K562 (cell line): ENCODE measurements at regions not wholly inside any gene's neighbourhood (a gene's known extent, or its start where the extent isn't known, plus 50 kb on each side); places are given as distances from the start of the nearest gene placed in this dataset.

Experiments used
- ATAC-seq: fragments of 200-7000 bp; cut with Tn5 transposase; 3 replicates; pipeline ENCODE4 v1.9.1; 2020; ENCODE audit warnings: moderate library complexity
- BruUV-seq: library from RNA; stranded (reverse); fragments of 400-500 nt; replicated peaks from 2 replicates; lab custom pipeline; 2021; lab: Mats Ljungman, UMichigan
- CTCF ChIA-PET: fragments of 300-600 bp; formaldehyde crosslinking; extraction: SDS; loops from one replicate; lab custom pipeline; 2021; ENCODE audit warnings: low intra/inter-chr PET ratio; lab: Yijun Ruan, JAX
- POLR2A ChIA-PET: fragments of 300-600, 350-650 bp; sonication (Branson Sonifier 250); formaldehyde crosslinking; extraction: SDS; loops from one replicate; lab custom pipeline; 2021; ENCODE audit warnings: antibody characterized with exemption, inconsistent platforms; lab: Yijun Ruan, JAX
- DNase-seq, 4 experiments: peaks; one replicate each; pipeline versions ENCODE4 v3.0.0 to v3.0.0-alpha.2; 2011 to 2018; ENCODE audit warnings: low spot score in 3 of 4, mixed read lengths in 3 of 4; ENCODE audit errors: extremely low read depth in 1 of 4
- FAIRE-seq: peaks from 2 replicates; lab custom pipeline; 2011; peaks lifted over from hg19 to GRCh38; lab: Jason Lieb, UNC
- H2AFZ ChIP-seq: 2 replicates; pipeline ENCODE4 v1.6.0; 2011; ENCODE audit warnings: low read depth, low read length, control low read depth, inconsistent platforms
- H3K27ac ChIP-seq: fragments of 200-600 bp; 3 replicates; pipeline ENCODE4 v1.8.0; 2011; ENCODE audit warnings: low read depth, mild to moderate bottlenecking, control low read depth, inconsistent platforms, low read length, moderate library complexity, mixed read lengths; ENCODE audit errors: extremely low read depth
- H3K27me3 ChIP-seq, 2 experiments: fragments of 300-600 bp in 1 of 2; 2 replicates in 1 of 2; 3 replicates in 1 of 2; pipeline versions ENCODE4 v1.6.0 to v1.8.0; 2011; ENCODE audit warnings: inconsistent platforms in 2 of 2, low read length in 2 of 2, mild to moderate bottlenecking in 1 of 2, mixed read lengths in 1 of 2, moderate library complexity in 1 of 2; ENCODE audit not compliant: control insufficient read depth in 2 of 2, insufficient read depth in 2 of 2
- H3K36me3 ChIP-seq: fragments of 300-600 bp; 3 replicates; pipeline ENCODE4 v1.8.0; 2011; ENCODE audit warnings: mild to moderate bottlenecking, low read length, inconsistent platforms; ENCODE audit not compliant: control insufficient read depth, insufficient read depth
- H3K4me1 ChIP-seq, 2 experiments: fragments of 200-600 bp in 1 of 2; replicated peaks in 1 of 2; 2 replicates in 1 of 2; 3 replicates in 1 of 2; pipeline versions ENCODE4 v1.5.1 to v1.8.0; 2011; ENCODE audit warnings: inconsistent platforms in 2 of 2, low read length in 2 of 2, mild to moderate bottlenecking in 1 of 2, mixed read lengths in 1 of 2, moderate library complexity in 1 of 2; ENCODE audit not compliant: control insufficient read depth in 2 of 2, insufficient read depth in 2 of 2
- H3K4me2 ChIP-seq: 2 replicates; pipeline ENCODE4 v1.6.1; 2011; ENCODE audit warnings: low read length, control low read depth, inconsistent platforms, mixed read lengths; ENCODE audit not compliant: insufficient read depth
- H3K4me3 ChIP-seq: fragments of 200-600 bp; sonication (generic), shearing (Covaris generic); 2 replicates; pipeline ENCODE4 v1.5.1; 2016; ENCODE audit warnings: control low read depth, inconsistent platforms
- H3K79me2 ChIP-seq: fragments of 200-600 bp; 3 replicates; pipeline ENCODE4 v1.8.0; 2011; ENCODE audit warnings: low read length, inconsistent platforms; ENCODE audit not compliant: control insufficient read depth, insufficient read depth
- H3K9ac ChIP-seq, 2 experiments: 2 replicates each; pipeline versions ENCODE4 v1.6.0 to v1.6.1; 2011; ENCODE audit warnings: low read depth in 2 of 2, low read length in 2 of 2, control low read depth in 1 of 2, inconsistent platforms in 1 of 2, mild to moderate bottlenecking in 1 of 2, mixed read lengths in 1 of 2; ENCODE audit not compliant: insufficient read depth in 1 of 2
- H3K9me1 ChIP-seq: one replicate; pipeline ENCODE4 v1.6.0; 2011; ENCODE audit warnings: inconsistent platforms, mild to moderate bottlenecking, low read length, moderate library complexity; ENCODE audit not compliant: control insufficient read depth, insufficient read depth
- H3K9me3 ChIP-seq: replicated peaks from 2 replicates; pipeline ENCODE4 v1.5.1; 2011; ENCODE audit warnings: low read depth, low read length, inconsistent platforms; ENCODE audit not compliant: control insufficient read depth, insufficient read depth
- H4K20me1 ChIP-seq: replicated peaks from 2 replicates; pipeline ENCODE4 v1.6.1; 2011; ENCODE audit warnings: low read length, inconsistent platforms, mixed read lengths; ENCODE audit not compliant: control insufficient read depth, insufficient read depth
- EP300 ChIP-seq: IDR thresholded peaks from 2 replicates; pipeline ENCODE4 v1.6.1; 2012; ENCODE audit warnings: low read length, improper control_type of control experiment
- HCFC1 ChIP-seq: IDR thresholded peaks from 2 replicates; pipeline ENCODE4 v1.6.1; 2012; ENCODE audit warnings: low read depth, low read length, improper control_type of control experiment
- POU5F1 ChIP-seq: fragments of 150-350 bp; IDR thresholded peaks from 2 replicates; pipeline ENCODE4 v1.6.1; 2014; ENCODE audit warnings: borderline replicate concordance, low read length, low read depth, mild to moderate bottlenecking; ENCODE audit not compliant: partially characterized antibody
- SPI1 ChIP-seq: IDR thresholded peaks from 2 replicates; pipeline ENCODE4 v1.6.1; 2011; ENCODE audit warnings: low read depth, low read length, control low read depth, borderline replicate concordance
- WGBS: fragments of 100-300 bp; shearing (Covaris generic); methylation state at CpG from one replicate; pipeline ENCODE4 v1.1.6; 2016; ENCODE audit warnings: low coverage, mixed read lengths; ENCODE audit not compliant: insufficient coverage; ENCODE audit errors: missing lambda C conversion rate; 5-methylcytosine and 5-hydroxymethylcytosine counted together
- in situ Hi-C: fragments of 300-500 bp; cut with MboI; formaldehyde crosslinking; loops from 4 replicates; pipeline ENCODE4 v1.15.0; 2018; ENCODE audit warnings: inconsistent platforms, mixed read lengths
- intact Hi-C: fragments of 100-400 bp; cut with micrococcal nuclease; formaldehyde crosslinking; loops from 2 replicates; pipeline ENCODE4 v1.14.2; 2022
- TF ChIP-seq, protein P1 (sequence below): sonication (generic); formaldehyde crosslinking; IDR thresholded peaks from 2 replicates; pipeline ENCODE4 v1.8.0; 2023; ENCODE audit warnings: mild to moderate bottlenecking, missing genetic modification reagents
- TF ChIP-seq, protein P2 (sequence below): fragments of 450-650 bp; formaldehyde crosslinking; IDR thresholded peaks from 2 replicates; pipeline ENCODE4 v1.4.0; 2020; ENCODE audit warnings: mild to moderate bottlenecking, mixed read lengths
- TF ChIP-seq, protein P3 (sequence below): fragments of 250-450 bp; sonication (Bioruptor Pico); IDR thresholded peaks from 2 replicates; pipeline ENCODE4 v1.8.0; 2021; ENCODE audit warnings: moderate library complexity, mild to moderate bottlenecking, inconsistent platforms

DNA sequence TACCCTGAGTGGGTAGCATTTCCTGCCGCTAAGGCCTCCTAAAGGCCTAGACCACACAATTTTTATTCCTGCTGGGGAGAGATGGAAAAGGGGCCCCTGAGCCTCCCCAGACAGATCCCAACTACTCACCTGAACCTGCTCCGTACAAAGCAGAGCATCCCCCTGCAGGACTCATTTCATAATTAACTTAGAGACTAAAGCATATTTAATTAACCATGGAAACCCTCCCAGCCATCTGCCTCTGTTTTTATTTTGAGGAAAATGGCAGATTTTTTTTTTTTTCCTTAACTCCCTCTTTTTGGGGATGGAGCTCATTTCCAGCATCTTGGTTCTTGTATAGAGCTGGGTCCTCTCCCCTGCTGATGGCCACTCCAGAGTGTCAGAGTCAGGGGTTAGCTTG, 96.5 kb upstream of the CRHR1 start:
- intact Hi-C loops = no loop called here
- Histone ChIP-seq H3K4me3 (no peak overlapping the region), H3K4me1 (peaks cover 3 to 16% of the 10 kb centered on the region in 2 experiments; a peak in 4 of 5 replicates), H3K4me2 (no peak overlapping the region), H3K36me3 (no peaks in the 10 kb centered on the region), H3K9me3 (no peaks in the 10 kb centered on the region), H3K27ac (no peak overlapping the region), H2AFZ (no peak overlapping the region), H3K9ac (no peak overlapping the region), H4K20me1 (no peaks in the 10 kb centered on the region), H3K9me1 (no peaks in the 10 kb centered on the region), H3K27me3 (peaks cover 11 to 24% of the 10 kb centered on the region in 2 experiments; a peak in 4 of 5 replicates), H3K79me2 (no peaks in the 10 kb centered on the region)
- 41% methylated on average over 2 of the region's 2 CpGs for WGBS
- ChIA-PET POLR2A (interaction anchor here (0.8 kb wide), 1 partner anchor 20 kb away, joined by 3 read pairs; no protein-coding TSS in a partner anchor), CTCF (no interaction called here)
- BruUV-seq = no TSS peak
- no peak for DNase-seq
- in situ Hi-C loops = no loop called here
- ATAC-seq = no peak
- no peak for TF ChIP-seq POU5F1
- TF ChIP-seq, protein P1, sequence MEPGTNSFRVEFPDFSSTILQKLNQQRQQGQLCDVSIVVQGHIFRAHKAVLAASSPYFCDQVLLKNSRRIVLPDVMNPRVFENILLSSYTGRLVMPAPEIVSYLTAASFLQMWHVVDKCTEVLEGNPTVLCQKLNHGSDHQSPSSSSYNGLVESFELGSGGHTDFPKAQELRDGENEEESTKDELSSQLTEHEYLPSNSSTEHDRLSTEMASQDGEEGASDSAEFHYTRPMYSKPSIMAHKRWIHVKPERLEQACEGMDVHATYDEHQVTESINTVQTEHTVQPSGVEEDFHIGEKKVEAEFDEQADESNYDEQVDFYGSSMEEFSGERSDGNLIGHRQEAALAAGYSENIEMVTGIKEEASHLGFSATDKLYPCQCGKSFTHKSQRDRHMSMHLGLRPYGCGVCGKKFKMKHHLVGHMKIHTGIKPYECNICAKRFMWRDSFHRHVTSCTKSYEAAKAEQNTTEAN (CRISPR knock-in tag) = no peak
- FAIRE-seq = no peak

DNA sequence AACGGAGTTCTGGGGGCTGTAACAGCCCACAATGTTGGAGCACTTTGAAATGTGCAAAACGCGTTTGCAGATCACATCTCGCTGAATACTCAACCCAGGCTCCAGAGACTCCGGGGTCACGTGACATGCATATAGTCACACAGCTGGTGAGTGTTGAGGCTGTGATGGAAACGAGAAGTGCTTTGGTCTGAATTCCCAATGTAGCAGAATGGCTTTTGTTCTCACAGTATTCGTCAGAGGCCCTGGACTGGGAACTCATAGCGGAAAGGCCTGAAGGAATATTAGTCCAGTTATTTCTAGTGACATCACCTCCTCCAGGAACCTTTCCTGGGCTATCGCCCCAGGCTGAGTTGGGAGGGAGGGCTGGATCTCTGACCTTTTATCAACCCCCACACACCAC, 95.8 kb upstream of the CRHR1 start:
- H3K9ac ChIP-seq = no peak overlapping the region
- no peaks in the 10 kb centered on the region for H3K9me3 ChIP-seq
- DNase-seq (peak in 1 of 4 experiments; percentile 18), FAIRE-seq (no peak), ATAC-seq (peak; percentile 33; the same call in 1 of the 3 replicates)
- H3K27ac ChIP-seq = no peak overlapping the region
- H4K20me1 ChIP-seq = no peaks in the 10 kb centered on the region
- H3K9me1 ChIP-seq = no peaks in the 10 kb centered on the region
- ChIA-PET POLR2A (interaction anchor here (0.8 kb wide), 1 partner anchor 21 kb away, joined by 3 read pairs; no protein-coding TSS in a partner anchor), CTCF (no interaction called here)
- no peak overlapping the region for H2AFZ ChIP-seq
- BruUV-seq = no TSS peak
- H3K79me2 ChIP-seq = no peaks in the 10 kb centered on the region
- H3K4me2 ChIP-seq = no peak overlapping the region
- intact Hi-C loops (no loop called here), in situ Hi-C loops (no loop called here)
- no peaks in the 10 kb centered on the region for H3K36me3 ChIP-seq
- H3K4me1 ChIP-seq = peaks cover 3 to 16% of the 10 kb centered on the region in 2 experiments; a peak in 4 of 5 replicates
- H3K27me3 ChIP-seq = peaks cover 11 to 24% of the 10 kb centered on the region in 2 experiments; a peak in 4 of 5 replicates
- 8% methylated on average over 10 of the region's 10 CpGs for WGBS
- no peak overlapping the region for H3K4me3 ChIP-seq
- TF ChIP-seq SPI1 (peak; percentile 47; the same call in 1 of the 2 replicates), EP300 (no peak), HCFC1 (no peak)
- TF ChIP-seq, protein P2, sequence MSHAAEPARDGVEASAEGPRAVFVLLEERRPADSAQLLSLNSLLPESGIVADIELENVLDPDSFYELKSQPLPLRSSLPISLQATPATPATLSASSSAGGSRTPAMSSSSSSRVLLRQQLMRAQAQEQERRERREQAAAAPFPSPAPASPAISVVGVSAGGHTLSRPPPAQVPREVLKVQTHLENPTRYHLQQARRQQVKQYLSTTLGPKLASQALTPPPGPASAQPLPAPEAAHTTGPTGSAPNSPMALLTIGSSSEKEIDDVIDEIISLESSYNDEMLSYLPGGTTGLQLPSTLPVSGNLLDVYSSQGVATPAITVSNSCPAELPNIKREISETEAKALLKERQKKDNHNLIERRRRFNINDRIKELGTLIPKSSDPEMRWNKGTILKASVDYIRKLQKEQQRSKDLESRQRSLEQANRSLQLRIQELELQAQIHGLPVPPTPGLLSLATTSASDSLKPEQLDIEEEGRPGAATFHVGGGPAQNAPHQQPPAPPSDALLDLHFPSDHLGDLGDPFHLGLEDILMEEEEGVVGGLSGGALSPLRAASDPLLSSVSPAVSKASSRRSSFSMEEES (CRISPR knock-in tag) = peak; percentile 96
- TF ChIP-seq, protein P3, sequence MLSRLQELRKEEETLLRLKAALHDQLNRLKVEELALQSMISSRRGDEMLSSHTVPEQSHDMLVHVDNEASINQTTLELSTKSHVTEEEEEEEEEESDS = no peak
